OCI-LY7 (cell line): ENCODE measurements at regions not wholly inside any gene's neighbourhood (a gene's known extent, or its start where the extent isn't known, plus 50 kb on each side); places are given as distances from the start of the nearest gene placed in this dataset.
"Not testable (repeated sequence)": the region's sequence is repeated elsewhere in the genome, so short reads cannot be mapped to it uniquely, and the experiment has no call there.

Source experiments
- EZH2phosphoT487 ChIP-seq: fragments of 200-600 bp; sonication (generic); IDR thresholded peaks from 2 replicates; pipeline ENCODE4 v1.6.1; 2018; ENCODE audit warnings: low read depth, borderline replicate concordance, mild to moderate bottlenecking, mixed run types, antibody characterized with exemption, low read length, moderate library complexity, mixed read lengths
- TF ChIP-seq, protein P1 (sequence below): fragments of 200-600 bp; sonication (generic); conservative IDR thresholded peaks from 2 replicates; pipeline ENCODE4 v1.5.1; 2014; ENCODE audit warnings: mild to moderate bottlenecking, antibody characterized with exemption, low read length, moderate library complexity, mixed read lengths

DNA sequence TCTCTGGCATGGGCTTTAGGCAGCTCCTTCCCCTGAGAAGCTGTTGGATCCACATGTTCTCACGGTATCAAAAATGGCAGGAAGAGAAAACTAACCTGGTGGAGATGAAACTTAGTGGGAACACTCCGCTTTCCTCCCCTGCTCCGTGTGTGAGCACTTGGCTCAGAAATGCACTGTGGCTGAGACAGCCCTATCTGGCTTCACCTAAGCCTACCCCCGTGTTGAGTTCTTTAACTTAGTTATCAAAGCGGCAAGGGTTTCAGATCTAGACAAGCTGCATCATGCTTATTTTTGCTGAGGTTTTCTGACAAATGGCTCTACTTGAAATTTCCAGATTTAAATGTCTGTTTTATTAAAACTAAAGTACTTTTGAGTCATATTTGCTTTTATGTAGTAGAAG lies 221.6 kb upstream of the PLGLB2 start:
- TF ChIP-seq, protein P1, sequence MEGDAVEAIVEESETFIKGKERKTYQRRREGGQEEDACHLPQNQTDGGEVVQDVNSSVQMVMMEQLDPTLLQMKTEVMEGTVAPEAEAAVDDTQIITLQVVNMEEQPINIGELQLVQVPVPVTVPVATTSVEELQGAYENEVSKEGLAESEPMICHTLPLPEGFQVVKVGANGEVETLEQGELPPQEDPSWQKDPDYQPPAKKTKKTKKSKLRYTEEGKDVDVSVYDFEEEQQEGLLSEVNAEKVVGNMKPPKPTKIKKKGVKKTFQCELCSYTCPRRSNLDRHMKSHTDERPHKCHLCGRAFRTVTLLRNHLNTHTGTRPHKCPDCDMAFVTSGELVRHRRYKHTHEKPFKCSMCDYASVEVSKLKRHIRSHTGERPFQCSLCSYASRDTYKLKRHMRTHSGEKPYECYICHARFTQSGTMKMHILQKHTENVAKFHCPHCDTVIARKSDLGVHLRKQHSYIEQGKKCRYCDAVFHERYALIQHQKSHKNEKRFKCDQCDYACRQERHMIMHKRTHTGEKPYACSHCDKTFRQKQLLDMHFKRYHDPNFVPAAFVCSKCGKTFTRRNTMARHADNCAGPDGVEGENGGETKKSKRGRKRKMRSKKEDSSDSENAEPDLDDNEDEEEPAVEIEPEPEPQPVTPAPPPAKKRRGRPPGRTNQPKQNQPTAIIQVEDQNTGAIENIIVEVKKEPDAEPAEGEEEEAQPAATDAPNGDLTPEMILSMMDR, result not testable (repeated sequence)
- not testable (repeated sequence) for TF ChIP-seq EZH2phosphoT487
